Activated naive CD4-positive, alpha-beta T cell treated with Interleukin-2 at 50 U/mL for 16 hours (primary cell): ENCODE measurements at regions not wholly inside any gene's neighbourhood (a gene's known extent, or its start where the extent isn't known, plus 50 kb on each side); places are given as distances from the start of the nearest gene placed in this dataset.

Experiments
- DNase-seq: peaks from one replicate; pipeline ENCODE4 v3.0.0-alpha.2; 2020

DNA sequence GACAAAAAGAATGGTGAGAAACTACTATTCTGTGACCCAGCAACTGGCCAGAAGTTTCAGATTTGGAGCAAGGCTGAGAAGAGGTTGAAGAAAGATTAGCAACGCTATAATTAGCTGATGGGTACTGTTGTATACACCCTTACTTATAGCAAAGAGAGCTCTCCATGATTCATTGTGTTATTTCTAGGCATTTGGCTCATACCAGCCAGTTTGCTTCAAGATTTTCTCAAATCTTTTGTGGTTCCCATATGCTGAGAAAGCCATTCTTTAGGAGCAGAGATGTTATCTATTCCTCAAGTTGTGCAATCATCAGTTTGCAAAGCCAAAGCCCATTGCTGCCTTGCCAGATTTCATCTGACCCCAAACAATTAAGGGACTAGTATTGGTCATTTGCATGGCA lies 179.4 kb downstream of the ETS1 start:
- DNase-seq, result no peak

DNA sequence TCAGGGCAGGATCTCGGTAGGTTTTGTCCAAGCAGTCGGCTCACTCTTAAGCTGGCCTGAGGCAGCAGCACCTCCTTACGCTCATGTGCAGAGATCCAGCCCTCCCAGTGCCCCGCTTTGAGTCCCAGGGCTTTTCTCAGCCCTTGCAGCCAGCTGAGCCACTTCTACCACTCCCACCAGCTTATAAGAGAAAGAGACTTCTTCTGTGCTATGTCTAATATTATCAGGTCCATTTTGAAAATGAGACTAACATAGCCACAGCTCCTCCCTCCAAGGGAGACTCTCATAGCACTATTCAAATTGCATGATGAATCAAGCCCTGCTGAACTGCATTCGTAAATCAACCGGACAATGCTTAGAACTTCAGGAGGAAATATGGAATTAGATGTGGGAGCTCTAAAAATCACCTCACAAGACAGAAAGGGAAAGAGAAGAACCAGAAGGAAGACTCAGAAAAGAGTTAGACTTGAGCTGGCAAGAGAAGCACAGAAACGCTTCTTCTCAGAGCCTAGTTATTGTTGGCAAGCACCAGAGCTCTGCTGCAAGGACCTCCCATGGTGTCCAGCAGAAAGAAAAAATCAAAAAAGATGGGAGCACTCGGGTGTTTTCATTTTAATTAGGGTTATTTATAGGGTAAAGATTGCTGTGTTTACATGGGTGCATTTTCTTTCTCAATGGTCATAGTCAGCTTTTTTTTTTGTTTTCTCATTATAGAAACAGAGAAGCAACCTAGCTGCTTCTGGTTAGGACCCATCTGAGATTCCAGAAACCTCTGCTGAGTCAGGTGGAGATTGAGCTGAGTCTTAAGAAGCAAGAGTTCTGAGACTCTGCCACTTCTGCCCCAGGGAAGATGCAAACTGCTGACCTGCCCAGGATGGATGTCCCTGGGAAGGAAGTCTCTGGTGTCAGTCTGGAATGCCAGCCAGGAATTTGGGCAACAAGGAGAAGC lies 181.4 kb downstream of the ETS1 start:
- DNase-seq, result no peak

DNA sequence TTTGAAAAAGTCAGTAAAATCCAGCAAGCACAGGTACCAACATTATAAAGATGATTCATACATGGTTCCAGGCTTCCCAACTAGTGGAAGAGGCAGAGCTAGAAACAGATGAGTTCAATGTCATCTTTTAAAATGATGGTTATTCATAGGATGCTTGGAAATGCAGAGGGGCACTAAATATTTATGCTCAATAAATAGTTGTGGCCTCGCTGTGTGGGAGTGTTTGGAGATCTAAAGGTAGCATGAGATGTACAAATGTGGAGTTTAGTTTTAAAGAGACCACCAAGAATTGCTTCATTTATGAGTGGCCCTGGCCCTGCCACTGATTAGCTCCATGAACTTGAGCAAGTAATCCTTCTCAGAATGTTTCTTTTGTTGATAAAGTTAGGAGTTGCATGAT lies 182.2 kb downstream of the ETS1 start:
- no peak for DNase-seq

DNA sequence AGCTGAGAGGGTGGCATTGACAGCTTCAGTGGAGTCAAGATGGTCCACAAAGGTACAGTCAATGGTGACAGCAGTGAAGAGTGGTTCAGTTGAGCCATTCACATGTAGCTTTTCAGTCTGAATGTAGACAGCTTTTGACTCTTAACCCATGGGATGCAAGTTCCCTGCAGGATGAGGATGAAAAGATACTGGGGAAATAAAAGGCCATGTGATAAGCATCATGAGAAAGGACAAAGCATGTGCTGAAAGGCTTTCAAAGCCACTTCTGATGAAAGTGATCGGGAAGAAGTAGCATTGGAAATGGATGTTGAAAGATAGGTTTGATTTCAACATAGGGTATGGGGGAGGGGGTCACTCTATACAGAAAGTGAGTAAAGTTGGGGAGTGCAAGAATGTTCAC lies 182.9 kb downstream of the ETS1 start:
- no peak for DNase-seq

DNA sequence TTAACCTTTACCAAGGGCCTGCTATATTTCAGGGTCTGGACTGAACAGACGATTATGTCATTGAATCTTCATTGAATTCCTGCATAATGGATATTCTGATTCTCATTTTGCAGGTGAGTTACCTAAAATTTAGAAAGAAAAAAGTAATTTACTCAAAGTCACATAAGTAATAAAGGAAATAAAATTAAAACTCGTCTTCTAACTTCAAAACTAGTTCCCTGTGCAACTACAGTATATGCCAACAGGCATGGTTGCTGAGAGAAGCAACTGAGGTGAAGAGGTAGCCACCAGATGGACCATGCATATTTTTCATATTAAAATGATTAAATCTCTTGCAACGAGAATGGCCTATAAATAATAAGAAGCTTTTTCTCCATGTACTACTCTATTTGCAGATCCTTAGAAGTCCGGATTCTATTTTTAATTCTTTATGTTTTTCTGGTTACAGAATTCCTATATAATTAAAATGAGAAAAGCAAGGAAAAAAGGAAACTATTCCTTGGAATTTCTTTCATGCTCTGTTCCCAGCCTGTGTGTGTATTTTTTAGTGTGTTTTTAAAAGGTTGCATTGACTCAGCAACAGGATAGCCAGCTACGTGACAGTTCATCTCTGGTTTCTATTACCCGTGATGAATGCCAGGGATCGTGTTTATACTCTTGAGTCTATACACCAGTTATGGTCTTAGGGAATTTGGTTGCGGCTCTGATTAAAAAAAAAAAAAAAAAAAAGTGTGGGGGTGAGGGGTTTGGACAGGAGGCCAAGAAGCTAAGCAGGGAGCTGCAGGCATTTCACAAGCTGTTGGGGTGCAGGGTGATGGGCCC lies 186.8 kb downstream of the ETS1 start:
- DNase-seq, result no peak

DNA sequence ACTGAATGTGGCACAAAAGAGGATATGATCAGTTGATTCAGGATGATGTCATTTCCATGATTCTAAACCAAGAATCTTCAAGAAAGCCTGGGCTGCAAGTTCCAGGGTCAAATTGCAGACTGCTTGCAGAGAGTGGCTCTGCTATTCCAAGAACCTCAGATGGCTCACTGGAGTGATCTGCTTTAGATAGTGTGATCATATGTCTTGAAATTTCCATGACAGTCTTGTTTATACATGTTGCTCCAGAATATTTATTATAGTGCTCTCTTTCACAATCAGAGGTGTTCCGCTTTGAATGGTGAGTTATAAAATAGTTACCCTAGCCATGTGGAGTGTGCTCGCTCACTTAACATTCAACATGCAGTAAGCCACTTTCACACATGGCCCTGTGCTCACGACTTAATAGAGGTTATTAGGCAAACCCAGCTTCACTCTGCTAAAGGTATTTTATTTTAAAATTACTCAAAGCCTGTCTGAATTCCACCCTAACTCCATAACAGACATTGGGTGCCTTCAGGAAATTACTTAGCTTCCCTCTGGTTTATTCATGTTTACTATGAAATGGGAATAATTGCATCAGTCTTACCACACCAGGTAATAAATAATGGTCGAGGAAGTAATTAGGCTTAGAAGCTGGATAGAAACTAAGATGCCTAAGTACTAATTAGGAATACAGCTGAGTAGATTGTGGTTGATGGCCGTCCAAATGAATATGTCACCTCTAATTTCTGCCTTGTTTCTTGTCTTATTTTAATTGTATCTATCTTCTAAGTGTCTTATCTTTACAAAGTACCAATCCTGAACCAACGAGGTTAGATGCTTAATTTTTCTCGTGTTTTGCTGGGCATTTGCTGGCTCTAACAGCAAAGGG lies 187.9 kb downstream of the ETS1 start:
- no peak for DNase-seq

DNA sequence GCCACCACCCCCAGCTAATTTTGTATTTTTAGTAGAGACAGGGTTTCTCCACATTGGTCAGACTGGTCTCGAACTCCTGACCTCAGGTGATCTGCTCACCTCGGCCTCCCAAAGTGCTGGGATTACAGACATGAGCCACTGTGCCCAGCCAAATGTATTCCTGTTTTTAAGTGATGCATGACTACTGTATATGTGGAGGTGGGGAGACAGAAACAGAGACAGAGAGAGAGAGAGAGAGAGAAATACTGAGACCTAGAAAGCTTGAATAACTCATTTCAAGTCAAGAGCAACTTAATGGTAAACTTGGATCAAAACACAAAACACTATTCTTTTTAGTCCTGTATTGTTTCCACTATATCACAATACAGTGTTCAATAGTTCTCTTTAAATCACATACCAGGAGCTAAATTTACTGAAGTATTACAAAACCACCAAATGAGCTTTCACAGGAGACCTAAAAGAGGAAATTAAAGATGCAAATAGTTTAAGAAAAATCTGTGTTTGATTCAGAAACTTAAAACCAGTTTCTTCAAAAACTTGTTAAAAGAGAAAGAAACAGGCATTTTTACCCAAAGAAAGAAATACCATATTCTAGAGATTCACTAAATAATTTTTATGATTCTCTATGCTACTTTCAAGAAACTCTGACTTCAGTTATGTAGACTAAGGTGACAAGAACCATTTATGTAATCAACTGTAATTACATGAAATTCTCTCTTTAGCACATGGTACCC lies 188.7 kb downstream of the ETS1 start:
- no peak for DNase-seq

DNA sequence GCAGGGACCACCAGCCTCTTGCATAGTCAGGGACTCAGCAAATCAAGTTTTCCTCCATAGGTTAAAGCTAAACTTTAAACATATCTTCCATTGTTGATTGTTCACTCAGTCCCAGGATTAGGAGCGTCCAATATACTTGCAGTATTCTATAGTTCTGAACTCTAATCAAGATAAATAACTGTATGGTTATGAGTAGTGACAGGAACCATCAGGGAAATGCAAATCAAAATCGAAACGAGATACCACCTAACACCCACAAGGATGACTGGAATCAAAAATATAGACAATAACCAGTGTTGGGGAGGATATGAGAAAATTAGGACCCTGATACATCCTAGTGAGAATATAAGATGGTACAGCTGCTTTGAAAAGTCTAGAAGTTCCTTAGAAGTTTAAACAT lies 190.0 kb downstream of the ETS1 start:
- no peak for DNase-seq

DNA sequence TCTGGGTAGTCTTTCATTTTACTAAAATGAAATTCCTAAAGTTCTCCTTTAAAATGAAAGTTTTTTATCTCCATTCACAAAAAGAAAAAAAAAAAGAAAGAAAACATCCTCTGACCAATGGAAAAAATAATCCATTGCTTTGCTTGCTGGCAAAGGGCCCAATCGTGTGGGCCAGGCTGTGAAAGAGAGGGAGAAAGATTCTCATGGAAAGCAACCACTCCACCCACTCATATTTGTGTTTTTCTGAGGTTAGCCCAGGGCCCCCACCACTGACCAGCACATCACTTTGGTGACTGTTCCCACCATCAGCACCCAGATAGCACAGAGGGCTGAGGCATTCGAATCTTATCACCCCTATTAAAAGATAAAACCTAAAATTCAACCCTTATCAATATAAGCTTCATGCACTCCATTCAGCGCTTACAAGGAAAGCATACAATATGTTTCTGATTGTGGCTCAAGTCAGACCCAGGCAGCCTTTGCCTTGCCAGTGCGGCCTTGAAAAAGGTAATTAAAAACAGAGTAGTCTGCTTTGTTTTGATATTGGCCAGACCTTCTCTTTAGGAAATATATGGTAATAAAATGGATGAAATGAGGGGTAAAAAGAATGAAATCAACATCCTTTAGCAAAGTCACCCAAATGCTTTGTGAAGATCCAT lies 192.8 kb downstream of the ETS1 start:
- no peak for DNase-seq

DNA sequence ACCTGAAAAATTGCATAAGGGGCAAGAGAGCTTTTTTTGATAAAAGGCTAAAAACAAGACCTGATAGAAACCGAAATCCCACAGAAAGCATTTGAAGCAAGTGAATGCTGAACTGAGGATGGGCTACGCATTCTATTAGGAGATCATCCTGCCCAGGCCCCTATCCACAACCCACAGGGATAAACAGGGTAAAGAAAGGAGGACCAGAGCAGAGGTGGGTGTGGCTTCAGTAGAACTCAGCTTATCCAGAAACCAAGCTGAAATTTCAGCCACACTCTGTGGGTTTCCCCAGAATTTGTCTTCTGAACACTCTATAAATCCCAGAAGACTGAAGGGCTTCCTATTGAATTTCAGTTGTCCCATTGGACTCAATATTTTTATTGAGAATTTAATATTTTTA lies 195.1 kb downstream of the ETS1 start:
- no peak for DNase-seq

DNA sequence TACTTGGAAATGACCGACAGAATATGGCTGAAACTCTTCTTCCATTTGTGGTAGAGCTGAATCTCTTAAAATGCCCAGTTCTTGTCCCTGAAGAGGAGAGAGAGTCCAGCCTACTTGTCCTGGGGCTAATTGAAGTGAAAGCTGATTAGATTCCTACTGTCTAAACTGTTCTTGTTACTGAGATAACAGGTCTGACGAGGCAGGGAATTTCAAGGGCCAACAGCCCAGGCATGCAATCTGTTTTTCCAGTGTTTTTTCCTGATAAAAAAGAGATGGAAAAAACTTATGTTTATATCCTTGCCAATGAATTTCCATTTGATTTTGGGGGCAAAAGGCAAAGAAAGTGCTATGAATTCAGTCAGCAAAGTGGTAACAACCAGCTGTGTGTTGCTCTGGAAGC lies 195.5 kb downstream of the ETS1 start:
- DNase-seq, result no peak

DNA sequence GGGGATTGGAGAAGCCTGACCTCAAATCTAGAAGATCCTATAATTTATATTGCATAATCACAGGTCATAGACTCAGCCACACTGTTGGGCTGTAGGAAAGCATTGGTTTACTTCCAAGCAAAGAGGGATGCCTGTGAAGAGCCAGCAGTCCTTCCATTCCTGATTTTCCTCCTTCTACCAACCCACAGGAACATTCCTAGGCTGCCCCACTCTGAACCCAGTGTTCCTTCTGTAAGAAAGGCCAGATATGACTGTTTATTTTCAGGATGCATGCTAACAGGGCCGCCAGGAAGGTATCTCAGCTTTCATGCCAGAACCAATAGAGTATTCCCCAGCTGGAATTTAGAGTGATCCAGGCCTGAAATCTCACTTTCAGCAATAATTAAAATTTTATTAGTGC lies 197.1 kb downstream of the ETS1 start:
- no peak for DNase-seq

DNA sequence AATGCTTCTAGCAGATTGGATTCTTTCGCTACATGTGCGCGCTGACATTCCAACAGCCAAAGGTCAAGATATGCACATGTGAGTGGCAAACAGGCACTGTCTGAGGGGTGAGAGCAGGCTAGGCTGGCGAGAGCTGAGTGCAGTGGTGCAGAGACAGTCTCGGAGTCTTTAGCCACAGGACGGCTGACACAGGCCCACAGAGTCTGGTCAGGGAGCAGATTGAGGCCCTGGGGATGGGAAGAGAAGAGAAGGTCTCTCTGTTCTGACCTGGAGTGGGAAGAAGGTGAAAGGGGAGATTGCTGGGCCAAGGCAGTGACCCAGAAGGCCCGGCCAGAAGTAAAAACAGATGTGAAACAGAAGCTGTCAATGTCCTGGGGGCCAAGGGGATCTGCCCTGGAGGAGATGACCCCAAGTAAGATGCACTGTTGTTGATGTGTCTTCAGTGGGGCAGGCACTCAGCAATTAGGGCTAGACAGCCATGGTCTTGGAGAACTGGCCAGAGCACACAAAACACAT lies 197.8 kb downstream of the ETS1 start:
- DNase-seq, result no peak

DNA sequence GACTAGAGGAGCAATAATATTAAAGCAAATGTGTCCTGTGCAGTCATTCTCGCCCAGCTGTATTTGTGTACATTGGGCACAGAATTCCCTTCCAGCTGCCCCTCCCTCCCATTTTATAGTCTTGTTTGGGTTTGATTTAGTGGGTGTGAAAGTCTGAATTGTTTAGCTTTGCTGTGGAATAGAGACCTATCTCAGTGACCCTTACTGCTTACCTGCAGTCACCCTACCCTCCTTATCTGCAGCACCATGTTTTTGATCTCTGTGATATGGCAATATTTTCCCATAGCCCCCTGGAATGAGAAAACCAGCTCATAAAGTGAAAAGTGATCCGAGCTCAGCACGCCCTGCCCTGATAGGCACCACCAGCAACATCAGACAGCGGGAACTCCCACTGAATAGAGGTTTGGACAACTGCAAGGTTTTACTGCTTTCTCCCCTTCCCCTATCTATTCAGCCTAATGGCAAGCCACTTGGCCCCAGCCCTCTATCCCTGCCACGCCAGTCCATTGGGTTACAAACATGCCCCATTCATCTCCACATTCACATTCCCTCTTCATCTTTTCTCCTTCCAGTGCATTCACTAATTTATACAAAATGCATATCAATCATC lies 199.0 kb downstream of the ETS1 start:
- no peak for DNase-seq

DNA sequence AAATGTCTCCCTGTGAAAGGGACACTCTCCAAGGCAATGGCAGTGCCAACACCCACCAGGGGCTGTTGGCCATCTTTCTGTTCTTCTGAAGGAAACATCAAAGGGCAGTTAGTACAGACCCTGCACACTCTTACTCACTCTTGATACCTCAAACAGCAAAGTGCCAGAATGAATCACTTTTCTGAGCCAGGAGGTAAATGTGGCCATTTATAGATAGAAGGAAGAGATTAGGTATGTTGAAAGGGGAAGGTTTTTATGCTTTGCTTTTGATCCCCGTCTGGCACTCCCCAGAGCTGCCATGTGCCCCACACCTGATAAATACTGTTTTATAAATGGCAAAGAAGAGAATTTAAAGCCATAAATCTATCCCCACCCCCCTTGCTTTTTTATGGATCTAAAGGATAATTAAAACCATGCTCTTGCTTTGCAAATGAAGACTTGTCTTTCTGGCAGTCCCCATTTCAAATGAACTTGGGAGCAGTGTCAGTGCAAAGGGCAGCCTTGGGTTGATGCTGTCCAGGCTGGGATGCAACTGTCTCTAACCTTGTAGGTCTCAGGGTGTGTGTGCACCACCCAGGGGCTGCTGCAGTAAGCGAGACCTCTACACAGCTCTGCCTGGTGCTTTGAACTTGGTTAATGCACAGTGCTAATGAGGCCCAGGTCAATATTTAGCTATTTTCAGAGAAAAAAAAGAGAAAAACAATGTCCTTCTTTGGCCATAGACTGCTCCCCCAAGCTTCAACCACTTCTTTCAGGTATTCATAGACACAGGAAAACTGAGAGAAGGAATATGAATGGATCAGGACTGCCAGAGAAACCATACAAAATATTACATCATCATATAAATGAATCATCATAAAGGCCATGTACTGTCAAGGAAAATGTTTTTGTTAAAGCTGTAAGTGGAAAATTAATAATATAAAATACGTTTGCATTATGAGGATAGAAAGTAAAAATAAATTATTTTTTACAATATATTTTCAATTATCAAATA lies 207.5 kb downstream of the ETS1 start:
- peak; percentile 29 for DNase-seq

DNA sequence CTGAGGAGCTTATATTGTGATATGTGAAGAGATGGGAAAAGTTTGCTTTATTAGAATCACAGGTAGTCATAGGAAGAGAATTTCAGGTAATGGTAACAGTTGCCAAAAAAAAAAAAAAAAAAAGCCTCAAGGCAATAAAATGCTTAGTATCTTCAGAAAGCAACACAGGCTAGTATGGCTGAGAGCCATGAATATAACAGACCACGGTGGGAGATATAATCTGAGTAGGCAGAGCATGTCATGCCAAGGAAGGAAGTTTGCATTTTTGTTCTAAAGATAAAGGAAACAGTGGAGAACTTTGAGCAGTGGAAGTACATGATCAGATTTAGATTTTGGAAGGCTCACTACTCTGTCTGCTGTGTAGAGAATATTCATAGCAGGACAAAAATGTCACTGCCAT lies 211.4 kb downstream of the ETS1 start:
- no peak for DNase-seq

DNA sequence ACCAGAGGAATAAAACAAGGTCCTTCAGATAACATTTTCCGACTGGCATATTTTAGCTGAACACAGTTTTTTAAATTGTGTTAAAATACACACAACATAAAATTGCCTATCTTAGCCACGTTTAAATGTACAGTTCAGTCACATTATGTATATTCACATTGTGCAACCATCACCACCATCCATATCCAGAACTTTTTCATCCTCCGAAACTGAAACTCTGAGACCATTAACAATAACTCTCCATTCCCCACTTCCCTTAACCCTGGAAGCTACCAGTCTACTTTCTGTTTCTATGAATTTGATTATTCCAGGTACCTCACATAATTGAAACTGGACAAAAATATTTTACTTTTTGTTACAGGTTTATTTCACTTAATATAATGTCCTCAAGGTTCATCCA lies 213.3 kb downstream of the ETS1 start:
- DNase-seq, result no peak

DNA sequence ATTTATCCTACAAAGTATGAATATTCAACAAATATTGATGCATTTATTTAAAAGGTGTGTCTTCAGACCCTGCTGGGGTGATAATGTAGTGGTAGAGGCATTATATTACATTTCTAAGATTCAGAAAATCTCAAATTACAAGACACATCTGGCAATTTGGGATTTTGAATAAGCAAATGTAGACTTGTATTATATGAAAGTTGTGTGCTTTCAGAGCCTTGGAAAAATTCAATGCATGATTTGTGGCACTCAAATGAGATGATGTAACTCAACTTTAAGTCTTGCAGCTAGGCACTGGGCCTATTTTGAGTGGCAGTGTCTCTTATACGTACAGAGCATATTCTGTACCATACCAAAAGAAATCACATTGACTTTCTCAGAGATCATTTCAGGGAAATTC lies 214.4 kb downstream of the ETS1 start:
- DNase-seq, result no peak

DNA sequence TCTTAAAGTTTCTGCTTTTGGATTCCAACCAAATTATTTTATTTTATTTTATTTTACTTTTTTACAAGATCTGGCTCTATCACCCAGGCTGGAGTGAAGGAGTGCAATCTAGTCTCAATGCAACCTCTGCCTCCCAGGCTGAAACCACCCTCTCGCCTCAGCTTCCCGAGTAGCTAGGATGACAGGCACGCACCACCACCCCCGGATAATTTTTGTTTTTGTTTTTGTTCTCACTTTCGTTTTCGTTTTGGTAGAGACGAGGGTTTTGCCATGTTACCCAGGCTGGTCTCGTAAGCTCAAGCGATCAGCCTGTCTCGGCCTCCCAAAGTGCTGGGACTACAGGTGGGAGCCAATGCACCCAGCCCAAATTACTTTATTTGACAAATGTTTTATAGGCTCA lies 219.8 kb downstream of the ETS1 start:
- peak; percentile 39 for DNase-seq

DNA sequence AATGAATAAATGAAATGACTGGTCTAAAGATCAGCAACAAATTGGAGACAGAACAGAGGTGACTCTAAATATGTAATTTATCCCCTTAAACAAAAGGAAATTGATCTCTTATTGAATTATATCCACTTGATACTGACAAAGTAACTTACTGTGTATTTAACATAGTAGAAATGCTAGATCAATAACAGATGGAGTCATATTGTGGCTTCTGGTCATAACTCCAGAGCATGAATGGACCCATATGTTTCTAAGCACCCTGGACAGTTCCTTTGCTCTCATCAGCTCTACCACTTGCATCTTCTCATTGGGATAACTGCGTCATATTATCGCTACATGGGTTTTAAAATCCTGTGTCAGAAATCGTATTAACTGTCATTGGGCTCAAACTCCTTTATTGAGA lies 222.3 kb downstream of the ETS1 start:
- DNase-seq, result no peak
